ENCODE measurements at regions not wholly inside any gene's neighbourhood (a gene's known extent, or its start where the extent isn't known, plus 50 kb on each side); places are given as distances from the start of the nearest gene placed in this dataset.

DNA sequence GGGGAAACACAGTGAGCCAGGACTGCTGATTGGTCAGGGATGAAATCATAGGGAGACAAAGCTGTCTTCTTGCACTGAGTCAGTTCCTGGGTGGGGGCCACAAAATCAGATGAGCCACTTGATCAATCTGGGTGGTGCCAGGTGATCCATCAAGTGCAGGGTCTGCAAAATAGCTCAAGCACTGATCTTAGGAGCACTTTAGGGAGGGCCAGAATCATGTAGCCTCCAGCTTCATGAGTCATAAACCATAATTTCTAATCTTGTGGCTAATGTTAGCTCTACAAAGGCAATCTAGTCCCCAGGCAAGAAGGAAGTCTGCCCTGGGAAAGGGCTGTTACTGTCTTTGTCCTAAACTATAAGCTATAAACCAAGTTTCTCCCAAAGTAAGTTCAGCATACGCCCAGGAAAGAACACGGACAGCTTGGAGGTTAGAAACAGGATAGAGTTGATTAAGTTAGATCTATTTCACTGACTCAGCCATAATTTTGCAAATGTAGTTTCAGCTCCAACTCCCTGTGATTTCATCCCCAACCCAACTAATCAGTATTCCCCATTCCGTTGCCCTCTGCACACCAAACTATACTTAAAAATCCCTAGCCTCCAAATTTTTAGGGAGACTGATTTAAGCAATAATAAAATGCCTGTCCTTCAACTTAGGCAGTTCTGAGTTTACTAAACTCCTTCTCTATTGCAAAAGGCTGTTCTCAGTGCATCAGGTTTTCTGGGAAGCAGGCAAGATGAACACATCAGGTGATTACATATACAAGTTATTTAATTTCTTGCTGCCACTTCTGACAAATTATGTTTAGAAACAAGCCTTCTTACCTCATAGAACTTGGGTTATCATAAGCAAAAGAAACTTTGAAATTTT is 226.9 kb upstream of the SPOPL start:
- in situ Hi-C loops (cut with HindIII; ENCODE audit: low sequenced_read_pairs): no loop called here
- no peak for DNase-seq (ENCODE audit: low read depth)
- H3K4me3 ChIP-seq (ENCODE audit: low read depth, low read length): no peak overlapping the region
- TF ChIP-seq, protein P1, sequence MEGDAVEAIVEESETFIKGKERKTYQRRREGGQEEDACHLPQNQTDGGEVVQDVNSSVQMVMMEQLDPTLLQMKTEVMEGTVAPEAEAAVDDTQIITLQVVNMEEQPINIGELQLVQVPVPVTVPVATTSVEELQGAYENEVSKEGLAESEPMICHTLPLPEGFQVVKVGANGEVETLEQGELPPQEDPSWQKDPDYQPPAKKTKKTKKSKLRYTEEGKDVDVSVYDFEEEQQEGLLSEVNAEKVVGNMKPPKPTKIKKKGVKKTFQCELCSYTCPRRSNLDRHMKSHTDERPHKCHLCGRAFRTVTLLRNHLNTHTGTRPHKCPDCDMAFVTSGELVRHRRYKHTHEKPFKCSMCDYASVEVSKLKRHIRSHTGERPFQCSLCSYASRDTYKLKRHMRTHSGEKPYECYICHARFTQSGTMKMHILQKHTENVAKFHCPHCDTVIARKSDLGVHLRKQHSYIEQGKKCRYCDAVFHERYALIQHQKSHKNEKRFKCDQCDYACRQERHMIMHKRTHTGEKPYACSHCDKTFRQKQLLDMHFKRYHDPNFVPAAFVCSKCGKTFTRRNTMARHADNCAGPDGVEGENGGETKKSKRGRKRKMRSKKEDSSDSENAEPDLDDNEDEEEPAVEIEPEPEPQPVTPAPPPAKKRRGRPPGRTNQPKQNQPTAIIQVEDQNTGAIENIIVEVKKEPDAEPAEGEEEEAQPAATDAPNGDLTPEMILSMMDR (IDR thresholded peaks at IDR 0.05; ENCODE audit: low read depth, low read length, missing control alignments): no peak

DNA sequence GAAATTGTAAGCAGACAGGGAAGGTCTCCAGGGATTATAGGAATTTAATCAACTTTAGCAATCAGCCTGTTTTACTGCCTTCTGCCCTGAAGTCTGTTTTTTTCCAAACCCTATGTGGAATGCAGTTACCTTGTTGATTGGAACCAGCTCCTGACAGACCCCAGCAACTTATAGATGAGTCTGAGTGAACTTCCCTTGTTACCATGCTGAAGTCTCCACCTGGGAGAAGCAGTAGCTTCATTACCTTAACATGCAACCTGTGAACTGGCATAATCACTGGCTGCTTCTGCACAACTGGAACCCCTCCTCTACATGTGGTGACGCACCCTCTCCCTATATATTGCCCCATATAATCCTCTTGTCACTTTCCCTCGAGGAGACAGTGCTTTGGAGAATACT is 226.3 kb upstream of the SPOPL start:
- DNase-seq (ENCODE audit: low read depth): no peak
- in situ Hi-C loops (cut with HindIII; ENCODE audit: low sequenced_read_pairs): no loop called here
- H3K4me3 ChIP-seq (ENCODE audit: low read depth, low read length): no peak overlapping the region
- TF ChIP-seq, protein P1 (IDR thresholded peaks at IDR 0.05; ENCODE audit: low read depth, low read length, missing control alignments): no peak

- peak; percentile 13 for DNase-seq (ENCODE audit: low read depth)
- H3K4me3 ChIP-seq (ENCODE audit: low read depth, low read length): no peak overlapping the region
- in situ Hi-C loops (cut with HindIII; ENCODE audit: low sequenced_read_pairs): no loop called here
- TF ChIP-seq, protein P1 (IDR thresholded peaks at IDR 0.05; ENCODE audit: low read depth, low read length, missing control alignments): no peak
Observed at GRCh38 chr2:138275881-138276280, 225.7 kb upstream of the SPOPL start.

DNA sequence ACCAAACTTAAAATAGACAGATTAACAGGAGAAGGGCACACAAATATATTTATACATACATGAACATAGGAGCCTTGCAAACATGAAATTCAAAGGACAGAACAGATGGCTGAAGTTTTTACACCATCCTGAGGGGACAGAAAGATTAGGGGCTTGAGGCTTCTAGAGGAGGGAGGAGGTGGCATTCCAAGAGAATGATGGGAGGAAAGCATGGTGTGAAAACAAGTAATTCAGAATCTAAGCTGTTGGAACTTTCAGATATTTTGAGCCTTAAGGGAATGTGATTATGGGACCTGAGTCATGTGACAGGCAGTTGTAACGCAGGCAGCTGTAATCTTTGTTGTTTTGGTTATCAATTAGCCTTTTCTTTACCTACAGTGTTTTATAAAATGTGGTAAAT is 225.2 kb upstream of the SPOPL start:
- TF ChIP-seq, protein P1 (IDR thresholded peaks at IDR 0.05; ENCODE audit: low read depth, low read length, missing control alignments): no peak
- in situ Hi-C loops (cut with HindIII; ENCODE audit: low sequenced_read_pairs): no loop called here
- no peak for DNase-seq (ENCODE audit: low read depth)
- no peak overlapping the region for H3K4me3 ChIP-seq (ENCODE audit: low read depth, low read length)

GRCh38 chr2:138277062-138277461 is 224.5 kb upstream of the SPOPL start:
- H3K4me3 ChIP-seq (ENCODE audit: low read depth, low read length): no peak overlapping the region
- TF ChIP-seq, protein P1 (IDR thresholded peaks at IDR 0.05; ENCODE audit: low read depth, low read length, missing control alignments): no peak

DNA sequence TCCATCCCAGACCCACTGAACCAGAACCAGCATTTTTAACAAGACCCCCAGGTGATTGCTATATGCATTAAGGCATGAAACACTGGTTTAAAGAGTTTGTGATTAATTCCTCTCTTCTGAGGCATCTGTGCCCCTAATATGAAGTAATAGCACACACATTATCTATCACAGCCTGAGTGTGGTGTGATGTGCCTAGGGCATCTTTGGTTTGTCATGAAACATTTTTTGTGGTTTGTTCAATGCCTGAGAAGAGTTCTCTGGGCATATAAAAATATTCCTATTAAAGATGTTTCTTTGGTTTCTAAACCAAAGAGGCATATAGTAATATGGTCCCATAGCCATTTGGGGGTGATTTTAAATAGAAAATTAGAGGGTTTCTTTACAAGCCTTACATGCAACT is 221.7 kb upstream of the SPOPL start:
- in situ Hi-C loops (cut with HindIII; ENCODE audit: low sequenced_read_pairs): no loop called here
- DNase-seq (ENCODE audit: low read depth): no peak
- TF ChIP-seq, protein P1 (IDR thresholded peaks at IDR 0.05; ENCODE audit: low read depth, low read length, missing control alignments): no peak
- no peak overlapping the region for H3K4me3 ChIP-seq (ENCODE audit: low read depth, low read length)

More at GRCh38 chr2:138277062-138277461, 224.5 kb upstream of the SPOPL start:
- in situ Hi-C loops (cut with HindIII; ENCODE audit: low sequenced_read_pairs): no loop called here
- no peak for DNase-seq (ENCODE audit: low read depth)

All from astrocyte of the cerebellum (primary cell).